Body of pancreas (tissue), 4 donors: ENCODE measurements at regions not wholly inside any gene's neighbourhood (a gene's known extent, or its start where the extent isn't known, plus 50 kb on each side); places are given as distances from the start of the nearest gene placed in this dataset.

Experiments
- POLR2A ChIP-seq, 3 donors: fragments of 450-650 bp; IDR thresholded peaks; one replicate each; pipeline ENCODE4 v1.6.1; 2016; ENCODE audit warnings: antibody characterized with exemption in 3 of 3, mild to moderate bottlenecking in 2 of 3
- TF ChIP-seq, protein P1 (sequence below), 7 experiments: fragments of 450-650 bp in 4 of 7; fragments of 200-600 bp in 3 of 7; sonication (generic) in 3 of 7; IDR thresholded peaks; one replicate each; pipeline ENCODE4 v1.5.1; 2016 to 2019; ENCODE audit warnings: antibody characterized with exemption in 7 of 7

DNA sequence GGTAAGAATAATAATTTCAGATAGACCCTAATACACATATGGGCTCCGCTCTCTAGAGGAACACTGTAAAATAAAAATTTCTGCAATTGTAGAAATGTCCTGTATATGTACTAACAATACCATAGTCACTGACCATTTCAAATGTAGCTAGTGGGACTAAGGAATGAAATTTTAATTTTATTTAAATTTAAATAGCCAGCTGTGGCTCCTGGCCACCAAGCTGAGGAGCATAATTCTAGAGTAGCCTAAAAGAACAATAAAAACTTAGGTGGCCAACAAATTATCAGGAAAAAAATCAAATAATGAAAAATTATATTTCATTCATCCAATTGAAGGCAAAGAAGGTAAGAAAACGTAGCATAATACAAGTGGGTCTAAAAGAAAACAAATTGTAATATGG lies 240.9 kb upstream of the MIR17HG start:
- TF ChIP-seq, protein P1, sequence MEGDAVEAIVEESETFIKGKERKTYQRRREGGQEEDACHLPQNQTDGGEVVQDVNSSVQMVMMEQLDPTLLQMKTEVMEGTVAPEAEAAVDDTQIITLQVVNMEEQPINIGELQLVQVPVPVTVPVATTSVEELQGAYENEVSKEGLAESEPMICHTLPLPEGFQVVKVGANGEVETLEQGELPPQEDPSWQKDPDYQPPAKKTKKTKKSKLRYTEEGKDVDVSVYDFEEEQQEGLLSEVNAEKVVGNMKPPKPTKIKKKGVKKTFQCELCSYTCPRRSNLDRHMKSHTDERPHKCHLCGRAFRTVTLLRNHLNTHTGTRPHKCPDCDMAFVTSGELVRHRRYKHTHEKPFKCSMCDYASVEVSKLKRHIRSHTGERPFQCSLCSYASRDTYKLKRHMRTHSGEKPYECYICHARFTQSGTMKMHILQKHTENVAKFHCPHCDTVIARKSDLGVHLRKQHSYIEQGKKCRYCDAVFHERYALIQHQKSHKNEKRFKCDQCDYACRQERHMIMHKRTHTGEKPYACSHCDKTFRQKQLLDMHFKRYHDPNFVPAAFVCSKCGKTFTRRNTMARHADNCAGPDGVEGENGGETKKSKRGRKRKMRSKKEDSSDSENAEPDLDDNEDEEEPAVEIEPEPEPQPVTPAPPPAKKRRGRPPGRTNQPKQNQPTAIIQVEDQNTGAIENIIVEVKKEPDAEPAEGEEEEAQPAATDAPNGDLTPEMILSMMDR (IDR thresholded peaks at IDR 0.05) = no peak
- no peak for TF ChIP-seq POLR2A (IDR thresholded peaks at IDR 0.05)
